HepG2 (cell line): ENCODE measurements at regions not wholly inside any gene's neighbourhood (a gene's known extent, or its start where the extent isn't known, plus 50 kb on each side); places are given as distances from the start of the nearest gene placed in this dataset.

ENCODE experiments used
- ATAC-seq: fragments of 200-7000 bp; cut with Tn5 transposase; 3 replicates; pipeline ENCODE4 v1.9.1; 2020; ENCODE audit warnings: mild to moderate bottlenecking, moderate library complexity
- BruUV-seq: library from RNA; stranded (reverse); fragments of 400-500 nt; replicated peaks from 2 replicates; lab custom pipeline; 2021; lab: Mats Ljungman, UMichigan
- CTCF ChIA-PET: fragments of 300-600 bp; formaldehyde crosslinking; extraction: SDS; loops from one replicate; lab custom pipeline; 2021; ENCODE audit warnings: low total read pairs, inconsistent platforms, low intra/inter-chr PET ratio; lab: Yijun Ruan, JAX
- POLR2A ChIA-PET: fragments of 350-600 bp; sonication (Branson Sonifier 250); formaldehyde crosslinking; loops from one replicate; lab custom pipeline; 2020; ENCODE audit warnings: antibody characterized with exemption, inconsistent platforms; lab: Yijun Ruan, JAX
- DNase-seq: peaks from one replicate; pipeline ENCODE4 v3.0.0-alpha.2; 2015; ENCODE audit warnings: low spot score
- FAIRE-seq: peaks from 3 replicates; lab custom pipeline; 2011; peaks lifted over from hg19 to GRCh38; lab: Jason Lieb, UNC
- H2AFZ ChIP-seq: one replicate; pipeline ENCODE4 v1.6.1; 2011; ENCODE audit warnings: low read length, inconsistent platforms
- H3K27ac ChIP-seq: fragments of 300-600 bp; 3 replicates; pipeline ENCODE4 v1.8.0; 2011; ENCODE audit warnings: mixed run types, mild to moderate bottlenecking, mixed read lengths, low read length, inconsistent platforms; ENCODE audit not compliant: insufficient read depth; ENCODE audit errors: extremely low read length
- H3K27me3 ChIP-seq, 2 experiments: fragments of 200-600 bp in 1 of 2; 2 replicates in 1 of 2; 3 replicates in 1 of 2; pipeline versions ENCODE4 v1.6.0 to v1.8.0; 2011; ENCODE audit warnings: low read length in 2 of 2, mild to moderate bottlenecking in 2 of 2, moderate library complexity in 2 of 2, inconsistent platforms in 1 of 2; ENCODE audit not compliant: insufficient read depth in 2 of 2, control insufficient read depth in 1 of 2
- H3K36me3 ChIP-seq, 2 experiments: fragments of 200-600 bp in 1 of 2; replicated peaks in 1 of 2; 2 replicates in 1 of 2; 3 replicates in 1 of 2; pipeline versions ENCODE4 v1.5.1 to v1.8.0; 2011; ENCODE audit warnings: low read length in 2 of 2, inconsistent platforms in 1 of 2; ENCODE audit not compliant: insufficient read depth in 2 of 2, control insufficient read depth in 1 of 2
- H3K4me1 ChIP-seq: 2 replicates; pipeline ENCODE4 v1.5.1; 2012; ENCODE audit warnings: low read length, inconsistent platforms; ENCODE audit not compliant: insufficient read depth
- H3K4me2 ChIP-seq: 2 replicates; pipeline ENCODE4 v1.6.0; 2011; ENCODE audit warnings: low read depth, low read length, inconsistent platforms
- H3K4me3 ChIP-seq, 3 experiments: fragments of 200-600 bp in 1 of 3; sonication (generic), shearing (Covaris generic) in 1 of 3; replicated peaks in 1 of 3; 2 replicates each; pipeline ENCODE4 v1.5.1; 2011 to 2016; ENCODE audit warnings: low read length in 3 of 3, inconsistent platforms in 2 of 3, low read depth in 2 of 3, mild to moderate bottlenecking in 2 of 3, control low read depth in 1 of 3, mixed read lengths in 1 of 3; ENCODE audit not compliant: insufficient read depth in 1 of 3
- H3K79me2 ChIP-seq: one replicate; pipeline ENCODE4 v1.6.1; 2011; ENCODE audit warnings: low read length, inconsistent platforms; ENCODE audit not compliant: insufficient read depth
- H3K9ac ChIP-seq: 2 replicates; pipeline ENCODE4 v1.6.0; 2011; ENCODE audit warnings: mild to moderate bottlenecking, low read depth, low read length, inconsistent platforms; ENCODE audit not compliant: insufficient read depth
- H3K9me3 ChIP-seq: 2 replicates; pipeline ENCODE4 v1.5.1; 2012; ENCODE audit warnings: mild to moderate bottlenecking, low read length
- H4K20me1 ChIP-seq: 2 replicates; pipeline ENCODE4 v1.6.0; 2011; ENCODE audit warnings: inconsistent platforms, mild to moderate bottlenecking, low read length, moderate library complexity; ENCODE audit not compliant: insufficient read depth
- CREBL2 ChIP-seq: sonication (generic); formaldehyde crosslinking; IDR thresholded peaks from 2 replicates; pipeline ENCODE4 v1.8.1; 2023; ENCODE audit warnings: missing genetic modification reagents, mild to moderate bottlenecking, borderline replicate concordance
- HIC2 ChIP-seq: sonication (generic); formaldehyde crosslinking; IDR thresholded peaks from 2 replicates; pipeline ENCODE4 v1.9.0; 2022; ENCODE audit warnings: low read depth, missing genetic modification reagents
- MXI1 ChIP-seq: IDR thresholded peaks from 3 replicates; pipeline ENCODE4 v1.6.1; 2012; ENCODE audit warnings: low read depth, low read length, inconsistent platforms, borderline replicate concordance
- NFE2 ChIP-seq: sonication (generic); formaldehyde crosslinking; IDR thresholded peaks from 2 replicates; pipeline ENCODE4 v1.4.0; 2020; ENCODE audit warnings: missing genetic modification reagents
- RARG ChIP-seq: sonication (generic); formaldehyde crosslinking; IDR thresholded peaks from 2 replicates; pipeline ENCODE4 v1.4.0; 2020; ENCODE audit warnings: low read depth, mild to moderate bottlenecking, missing genetic modification reagents
- REPIN1 ChIP-seq: sonication (generic); formaldehyde crosslinking; IDR thresholded peaks from 2 replicates; pipeline ENCODE4 v1.8.0; 2022; ENCODE audit warnings: missing genetic modification reagents, low read depth, mild to moderate bottlenecking, borderline replicate concordance
- STAT6 ChIP-seq: sonication (generic); formaldehyde crosslinking; IDR thresholded peaks from 2 replicates; pipeline ENCODE4 v1.4.0; 2020; ENCODE audit warnings: missing genetic modification reagents, mild to moderate bottlenecking, borderline replicate concordance
- TBX3 ChIP-seq: fragments of 450-650 bp; IDR thresholded peaks from 2 replicates; pipeline ENCODE4 v1.6.1; 2017; ENCODE audit warnings: antibody characterized with exemption, mild to moderate bottlenecking, inconsistent platforms, borderline replicate concordance
- ZNF674 ChIP-seq: sonication (generic); formaldehyde crosslinking; IDR thresholded peaks from 2 replicates; pipeline ENCODE4 v1.5.0; 2020; ENCODE audit warnings: low read depth, mild to moderate bottlenecking, missing genetic modification reagents
- WGBS: methylation state at CpG from one replicate; pipeline ENCODE4 v1.1.6; 2017; ENCODE audit warnings: low lambda C conversion rate; 5-methylcytosine and 5-hydroxymethylcytosine counted together
- in situ Hi-C: cut with HindIII; loops from 2 replicates; pipeline ENCODE4 v1.10.0; 2017; ENCODE audit warnings: low pct_unique_long_range_greater_than_20kb; ENCODE audit not compliant: extremely low pct_ligation_motif_present
- intact Hi-C: fragments of 100-400 bp; cut with micrococcal nuclease; formaldehyde crosslinking; loops from one replicate; pipeline ENCODE4 v1.10.0; 2022; ENCODE audit not compliant: unreplicated experiment
- TF ChIP-seq, protein P1 (sequence below): sonication (generic); formaldehyde crosslinking; IDR thresholded peaks from 2 replicates; pipeline ENCODE4 v1.4.0; 2020; ENCODE audit warnings: missing genetic modification reagents

DNA sequence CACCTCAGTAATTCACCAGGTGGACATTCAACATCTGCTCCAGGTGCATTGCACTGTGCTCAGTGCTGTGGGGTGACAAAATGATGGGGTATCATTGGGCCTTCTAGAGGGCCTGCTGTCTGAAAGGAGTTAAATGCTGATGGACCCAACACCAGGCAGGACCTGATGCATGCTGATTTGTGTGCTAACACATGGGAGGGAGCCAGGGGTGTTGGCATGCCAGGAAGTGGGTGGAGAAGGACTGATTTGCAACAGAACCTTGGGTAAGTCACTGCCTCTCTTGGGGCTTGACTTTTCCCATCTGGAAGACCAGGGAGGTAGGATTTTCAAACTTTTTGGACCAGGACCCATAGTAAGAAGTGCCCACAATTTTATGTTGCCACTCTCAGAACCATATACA is 57.9 kb upstream of the CXCR4 start:
- intact Hi-C loops (no loop called here), in situ Hi-C loops (no loop called here)
- POLR2A ChIA-PET, result no interaction called here
- H2AFZ ChIP-seq, result no peak overlapping the region
- peaks cover 1 to 8% of the 10 kb centered on the region in 2 experiments; a peak in 2 of 5 replicates for H3K27me3 ChIP-seq
- no peaks in the 10 kb centered on the region for H3K9me3 ChIP-seq
- ATAC-seq (no peak), FAIRE-seq (no peak), DNase-seq (no peak)
- H3K27ac ChIP-seq, result no peak overlapping the region
- H3K4me3 ChIP-seq, result no peak overlapping the region
- BruUV-seq, result no TSS peak
- no peaks in the 10 kb centered on the region for H3K36me3 ChIP-seq
- no peaks in the 10 kb centered on the region for H3K79me2 ChIP-seq
- no peak overlapping the region for H3K4me2 ChIP-seq
- H4K20me1 ChIP-seq, result no peaks in the 10 kb centered on the region
- no peak overlapping the region for H3K9ac ChIP-seq
- H3K4me1 ChIP-seq, result peaks cover 15% of the 10 kb centered on the region
- no peak for TF ChIP-seq TBX3
- TF ChIP-seq HIC2, result no peak
- TF ChIP-seq, protein P1, sequence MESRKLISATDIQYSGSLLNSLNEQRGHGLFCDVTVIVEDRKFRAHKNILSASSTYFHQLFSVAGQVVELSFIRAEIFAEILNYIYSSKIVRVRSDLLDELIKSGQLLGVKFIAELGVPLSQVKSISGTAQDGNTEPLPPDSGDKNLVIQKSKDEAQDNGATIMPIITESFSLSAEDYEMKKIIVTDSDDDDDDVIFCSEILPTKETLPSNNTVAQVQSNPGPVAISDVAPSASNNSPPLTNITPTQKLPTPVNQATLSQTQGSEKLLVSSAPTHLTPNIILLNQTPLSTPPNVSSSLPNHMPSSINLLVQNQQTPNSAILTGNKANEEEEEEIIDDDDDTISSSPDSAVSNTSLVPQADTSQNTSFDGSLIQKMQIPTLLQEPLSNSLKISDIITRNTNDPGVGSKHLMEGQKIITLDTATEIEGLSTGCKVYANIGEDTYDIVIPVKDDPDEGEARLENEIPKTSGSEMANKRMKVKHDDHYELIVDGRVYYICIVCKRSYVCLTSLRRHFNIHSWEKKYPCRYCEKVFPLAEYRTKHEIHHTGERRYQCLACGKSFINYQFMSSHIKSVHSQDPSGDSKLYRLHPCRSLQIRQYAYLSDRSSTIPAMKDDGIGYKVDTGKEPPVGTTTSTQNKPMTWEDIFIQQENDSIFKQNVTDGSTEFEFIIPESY (CRISPR knock-in tag), result no peak
- CTCF ChIA-PET, result no interaction called here

DNA sequence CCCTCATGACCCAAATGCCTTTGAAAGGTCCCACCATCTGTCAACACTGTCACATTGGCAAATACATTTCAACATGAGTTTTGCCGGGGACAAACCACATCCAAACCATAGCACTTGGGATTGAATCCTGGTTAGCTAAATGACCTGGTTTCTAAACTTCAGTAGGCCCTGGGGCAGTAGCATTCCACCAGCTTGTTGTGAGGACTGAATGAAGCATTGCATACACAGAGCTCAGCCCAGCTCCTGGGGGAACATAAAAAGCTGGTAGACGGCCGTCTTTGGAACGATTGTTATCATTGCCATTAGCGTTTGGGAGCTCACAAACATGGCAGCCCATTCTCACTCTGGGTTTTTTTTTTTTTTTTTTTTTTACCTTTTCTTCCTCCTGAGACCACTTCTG is 57.5 kb upstream of the CXCR4 start:
- FAIRE-seq (no peak), DNase-seq (no peak), ATAC-seq (no peak)
- in situ Hi-C loops, result no loop called here
- CTCF ChIA-PET, result no interaction called here
- Histone ChIP-seq H3K4me2 (no peak overlapping the region), H3K4me1 (peaks cover 15% of the 10 kb centered on the region), H3K27ac (no peak overlapping the region), H4K20me1 (no peaks in the 10 kb centered on the region), H2AFZ (no peak overlapping the region), H3K36me3 (no peaks in the 10 kb centered on the region), H3K27me3 (peaks cover 1 to 8% of the 10 kb centered on the region in 2 experiments; a peak in 2 of 5 replicates), H3K9me3 (no peaks in the 10 kb centered on the region), H3K4me3 (no peak overlapping the region), H3K79me2 (no peaks in the 10 kb centered on the region), H3K9ac (no peak overlapping the region)
- intact Hi-C loops, result no loop called here
- POLR2A ChIA-PET, result no interaction called here
- WGBS, result 69% methylated on average over 5 of the region's 5 CpGs
- BruUV-seq, result no TSS peak
- TF ChIP-seq STAT6 (CRISPR knock-in tag) (no peak), RARG (no peak), CREBL2 (CRISPR knock-in tag) (no peak), MXI1 (no peak), REPIN1 (CRISPR knock-in tag) (no peak), ZNF674 (no peak), NFE2 (CRISPR knock-in tag) (no peak)
